Activated CD8-positive, alpha-beta memory T cell treated with anti-CD3 and anti-CD28 coated beads for 36 hours (primary cell): ENCODE measurements at regions not wholly inside any gene's neighbourhood (a gene's known extent, or its start where the extent isn't known, plus 50 kb on each side); places are given as distances from the start of the nearest gene placed in this dataset.
"Not testable (repeated sequence)": the region's sequence is repeated elsewhere in the genome, so short reads cannot be mapped to it uniquely, and the experiment has no call there.

Experiments
- CTCF ChIA-PET: fragments of 350-600 bp; sonication (Branson Sonifier 250); formaldehyde crosslinking; loops from one replicate; lab custom pipeline; 2021; ENCODE audit warnings: antibody characterized with exemption; lab: Charles Lee
- POLR2A ChIA-PET: fragments of 350-600 bp; sonication (Branson Sonifier 250); formaldehyde crosslinking; loops from one replicate; lab custom pipeline; 2021; ENCODE audit warnings: antibody characterized with exemption; lab: Charles Lee

DNA sequence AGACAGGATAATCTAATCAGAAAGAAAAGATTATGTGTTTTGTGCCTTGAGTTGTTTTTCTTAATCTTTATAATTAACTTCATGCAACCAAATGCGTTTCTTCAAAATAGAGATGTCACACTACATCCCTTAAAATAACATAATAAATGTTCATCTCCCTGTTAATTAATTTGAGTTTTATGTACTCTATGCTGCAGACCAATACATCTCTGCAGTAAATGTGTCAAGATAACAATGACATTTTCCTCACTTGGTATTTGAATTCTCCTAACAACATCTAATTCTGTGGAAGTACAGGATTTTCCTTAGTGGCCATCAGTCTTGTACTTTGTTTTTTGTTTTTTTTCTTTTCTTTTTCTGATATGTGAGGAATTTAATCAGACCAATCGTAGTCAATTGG lies 279.2 kb upstream of the TYRP1 start:
- ChIA-PET CTCF (interaction anchor here (0.7 kb wide), 1 partner anchor 564 kb away, joined by 4 read pairs; no protein-coding TSS in a partner anchor), POLR2A (no interaction called here)

GRCh38 chr9:12414514-12414913 lies 278.7 kb upstream of the TYRP1 start:
- POLR2A ChIA-PET = no interaction called here

DNA sequence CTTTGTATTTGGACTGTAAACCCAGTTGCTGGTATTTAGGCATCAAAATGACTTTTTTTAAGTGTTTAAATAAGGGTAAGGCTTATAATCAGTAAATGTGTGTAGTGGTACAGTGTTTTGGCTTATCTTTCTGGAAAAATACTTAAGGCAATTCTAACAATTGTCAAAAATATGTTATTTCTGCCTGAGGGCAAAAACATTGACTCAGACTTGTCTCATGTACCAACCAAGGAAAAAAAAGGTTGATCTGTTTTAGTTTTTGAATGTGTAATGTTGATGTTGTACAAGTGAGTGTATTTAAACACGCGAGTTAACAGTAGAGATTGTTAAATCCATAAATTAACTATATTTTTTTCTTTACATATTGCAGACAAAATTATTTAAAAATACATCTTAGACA lies 277.8 kb upstream of the TYRP1 start:
- POLR2A ChIA-PET = no interaction called here
- CTCF ChIA-PET = no interaction called here

More at GRCh38 chr9:12414514-12414913, 278.7 kb upstream of the TYRP1 start:
- CTCF ChIA-PET = no interaction called here

DNA sequence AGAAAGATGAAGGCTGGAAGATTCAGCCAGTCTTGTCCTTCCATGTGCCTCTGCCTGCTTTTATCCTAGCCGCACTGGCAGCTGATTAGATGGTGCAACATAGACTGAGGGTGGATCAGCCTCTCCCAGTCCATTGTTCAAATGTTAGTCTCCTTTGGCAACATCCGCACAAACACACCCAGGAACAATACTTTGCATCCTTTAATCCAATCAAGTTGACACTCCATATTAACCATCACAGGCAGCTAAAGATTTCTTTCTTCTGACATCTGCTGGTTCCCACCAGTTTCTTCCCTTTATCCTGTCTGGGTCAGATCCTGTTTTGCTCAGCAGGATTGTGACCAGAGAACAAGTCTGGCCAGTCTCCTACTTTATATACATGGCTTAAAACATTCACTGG lies 276.5 kb upstream of the TYRP1 start:
- POLR2A ChIA-PET = no interaction called here
- CTCF ChIA-PET = no interaction called here

- ChIA-PET CTCF (no interaction called here), POLR2A (no interaction called here)
These were observed 268.9 kb upstream of the TYRP1 start for GRCh38 chr9:12424243-12424642.

- ChIA-PET POLR2A (no interaction called here), CTCF (no interaction called here)
These were observed 267.0 kb upstream of the TYRP1 start for GRCh38 chr9:12425878-12426864.

DNA sequence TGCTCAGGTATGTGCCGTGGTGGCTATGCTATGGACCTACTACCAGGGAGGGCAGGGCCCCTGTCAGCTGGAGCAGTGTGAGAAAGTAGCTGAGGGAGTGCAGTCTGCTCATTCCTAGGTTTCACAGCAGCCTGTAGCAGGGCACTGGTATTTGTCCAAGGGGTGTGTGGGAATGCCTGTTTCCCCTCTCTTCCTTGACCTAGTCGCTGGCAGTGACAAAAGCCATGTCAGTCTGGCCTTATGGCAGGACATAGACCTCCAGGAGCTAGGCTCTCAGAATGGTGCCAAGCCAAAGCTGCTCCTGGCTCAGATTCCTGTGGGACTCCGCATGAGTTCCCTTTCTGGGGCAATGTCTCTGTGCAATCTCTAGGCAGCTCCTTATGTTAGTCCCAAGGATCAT lies 253.9 kb upstream of the TYRP1 start:
- ChIA-PET CTCF (no interaction called here), POLR2A (no interaction called here)

GRCh38 chr9:12441080-12441479 lies 252.1 kb upstream of the TYRP1 start:
- POLR2A ChIA-PET, CTCF ChIA-PET: not testable (repeated sequence)

DNA sequence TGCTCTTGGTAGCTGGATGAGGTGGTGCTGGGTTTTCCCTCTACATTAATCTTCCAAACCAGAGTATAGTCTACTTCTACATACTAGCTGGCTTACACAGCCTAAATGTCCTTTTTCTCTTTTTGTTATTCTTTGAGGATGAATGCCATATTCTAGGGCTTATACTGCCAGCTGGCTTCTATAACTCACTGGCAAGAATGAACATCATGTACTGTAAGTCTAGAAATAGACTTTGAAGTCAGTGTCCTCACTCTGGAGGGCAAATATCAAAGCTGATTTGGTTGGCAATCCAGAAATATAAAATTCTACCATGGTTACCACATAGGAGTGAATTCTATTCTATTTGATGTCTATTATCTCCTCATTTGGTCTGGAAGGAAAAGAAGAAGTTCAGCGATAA lies 251.7 kb upstream of the TYRP1 start:
- ChIA-PET POLR2A (no interaction called here), CTCF (no interaction called here)

- CTCF ChIA-PET = no interaction called here
- POLR2A ChIA-PET = no interaction called here
These were observed 244.9 kb upstream of the TYRP1 start for GRCh38 chr9:12448246-12448645.

DNA sequence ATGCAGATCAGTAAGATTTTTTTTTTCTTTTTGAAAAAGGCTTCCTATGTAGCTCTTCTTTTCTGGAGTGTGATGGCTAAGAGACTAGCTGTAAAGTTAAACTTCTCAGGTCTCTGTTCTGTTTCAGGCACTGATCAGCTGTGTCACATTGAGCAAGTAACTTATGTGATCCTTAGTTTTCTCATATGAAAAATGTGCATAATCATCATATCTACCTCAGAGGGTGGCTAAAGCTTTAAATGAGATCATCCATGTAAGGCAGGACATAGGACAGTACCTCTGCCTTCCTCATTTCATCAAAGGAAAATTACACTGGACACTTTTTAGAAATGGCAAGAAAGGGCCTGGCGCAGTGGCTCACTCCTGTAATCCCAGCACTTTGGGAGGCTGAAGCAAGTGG lies 235.9 kb upstream of the TYRP1 start:
- CTCF ChIA-PET = no interaction called here
- POLR2A ChIA-PET = no interaction called here

GRCh38 chr9:12461763-12462460 lies 231.3 kb upstream of the TYRP1 start:
- CTCF ChIA-PET = no interaction called here
- POLR2A ChIA-PET = no interaction called here

GRCh38 chr9:12462861-12463260 lies 230.3 kb upstream of the TYRP1 start:
- ChIA-PET CTCF (no interaction called here), POLR2A (no interaction called here)

- ChIA-PET CTCF (no interaction called here), POLR2A (no interaction called here)
These were observed 229.5 kb upstream of the TYRP1 start for GRCh38 chr9:12463641-12464040.

- POLR2A ChIA-PET = no interaction called here
These were observed 228.8 kb upstream of the TYRP1 start for GRCh38 chr9:12464400-12464799.

GRCh38 chr9:12464910-12465512 lies 228.2 kb upstream of the TYRP1 start:
- CTCF ChIA-PET = no interaction called here
- POLR2A ChIA-PET = no interaction called here

More at GRCh38 chr9:12464400-12464799, 228.8 kb upstream of the TYRP1 start:
- CTCF ChIA-PET = no interaction called here

- CTCF ChIA-PET = no interaction called here
- POLR2A ChIA-PET = no interaction called here
These were observed 224.1 kb upstream of the TYRP1 start for GRCh38 chr9:12469084-12469483.

- CTCF ChIA-PET = no interaction called here
- POLR2A ChIA-PET = no interaction called here
These were observed 198.8 kb upstream of the TYRP1 start for GRCh38 chr9:12494411-12494810.

- CTCF ChIA-PET = no interaction called here
- POLR2A ChIA-PET = no interaction called here
These were observed 195.4 kb upstream of the TYRP1 start for GRCh38 chr9:12497790-12498189.

GRCh38 chr9:12502520-12502919 lies 190.7 kb upstream of the TYRP1 start:
- POLR2A ChIA-PET = no interaction called here
- CTCF ChIA-PET = no interaction called here
